Fibroblast of skin of abdomen (primary cell): ENCODE measurements at regions not wholly inside any gene's neighbourhood (a gene's known extent, or its start where the extent isn't known, plus 50 kb on each side); places are given as distances from the start of the nearest gene placed in this dataset.
"Not testable (repeated sequence)": the region's sequence is repeated elsewhere in the genome, so short reads cannot be mapped to it uniquely, and the experiment has no call there.

Source experiments
- DNase-seq: peaks from one replicate; pipeline ENCODE4 v3.0.0-alpha.2; 2013

GRCh38 chr6:137625100-137625661 is 131.0 kb upstream of the OLIG3 start:
- no peak for DNase-seq

- no peak for DNase-seq
Measured at GRCh38 chr6:137625808-137626207, 131.6 kb upstream of the OLIG3 start.

- DNase-seq, result no peak
Measured at GRCh38 chr6:137630666-137631065, 136.5 kb upstream of the OLIG3 start.

- no peak for DNase-seq
Measured at GRCh38 chr6:137631323-137631722, 137.1 kb upstream of the OLIG3 start.

DNA sequence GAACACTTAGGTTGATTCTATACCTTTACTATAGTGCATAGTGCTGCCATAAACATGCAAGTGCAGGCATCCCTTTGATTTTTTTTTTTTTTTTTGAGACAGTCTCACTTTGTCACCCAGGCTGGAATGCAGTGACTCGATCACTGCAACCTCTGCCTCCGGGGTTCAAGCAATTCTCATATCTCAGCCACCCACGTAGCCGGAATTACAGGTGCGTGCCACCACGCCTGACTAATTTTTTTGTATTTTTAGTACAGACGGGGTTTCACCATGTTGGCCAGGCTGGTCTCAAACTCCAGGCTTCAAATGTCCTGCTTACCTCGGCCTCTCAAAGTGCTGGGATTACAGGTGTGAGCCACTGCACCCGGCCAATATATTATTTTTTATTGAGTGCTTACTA is 140.0 kb upstream of the OLIG3 start:
- not testable (repeated sequence) for DNase-seq

GRCh38 chr6:137637121-137637520 is 142.9 kb upstream of the OLIG3 start:
- DNase-seq, result peak; percentile 98

DNA sequence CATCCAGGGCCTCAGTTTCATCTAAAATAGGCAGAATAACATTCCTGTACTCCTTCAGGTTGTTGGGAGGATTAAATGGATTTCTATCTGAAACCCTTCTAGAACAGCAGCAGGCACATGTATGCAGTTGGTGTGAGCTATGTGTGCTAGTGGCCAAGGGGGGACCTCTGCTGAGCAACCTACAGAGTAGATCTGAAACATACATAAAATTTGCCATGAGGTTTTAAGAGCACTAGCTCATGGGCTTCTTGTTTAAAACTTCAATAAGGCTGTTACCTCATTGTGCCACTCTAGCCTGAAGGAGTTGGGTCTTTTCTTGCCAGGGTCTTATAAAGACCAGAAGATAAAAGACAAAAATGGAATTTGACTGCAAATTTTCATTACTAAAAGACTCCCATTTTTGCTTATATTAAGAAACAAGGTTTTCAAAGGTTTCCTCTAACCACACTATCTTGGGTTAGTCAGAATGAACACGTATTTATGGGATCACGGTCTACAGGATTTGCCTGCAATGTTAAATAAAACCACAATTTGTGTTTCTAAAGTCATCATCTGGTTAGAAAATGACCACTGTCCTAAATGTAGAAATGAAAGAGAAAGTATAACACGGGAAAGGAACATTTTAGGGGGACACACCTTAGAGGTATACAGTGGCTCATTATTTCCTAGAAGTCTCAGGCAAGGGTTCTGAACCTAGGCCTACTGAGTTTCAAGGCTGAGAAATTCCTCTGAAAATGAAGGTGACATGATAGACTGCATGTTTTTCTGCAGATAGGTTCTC is 144.9 kb upstream of the OLIG3 start:
- peak; percentile 24 for DNase-seq

DNA sequence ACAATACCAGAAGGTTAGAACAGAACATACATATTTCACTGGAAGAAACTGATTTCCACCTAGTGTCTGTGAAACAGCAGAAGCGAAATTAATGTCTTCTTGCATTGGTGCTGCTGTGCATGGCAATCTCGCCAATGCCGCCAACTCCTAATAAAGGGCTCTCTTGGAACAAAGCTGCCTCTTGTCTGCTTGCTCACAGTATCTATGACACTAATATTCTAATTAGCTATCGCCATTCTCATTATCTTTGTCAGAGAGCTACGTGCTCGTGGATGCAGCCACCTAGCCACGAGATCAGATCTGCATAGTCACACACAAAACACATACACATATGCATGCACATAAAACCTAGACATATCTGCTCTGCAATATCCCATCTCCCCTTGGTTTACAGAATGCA is 145.9 kb upstream of the OLIG3 start:
- no peak for DNase-seq

GRCh38 chr6:137641474-137642077 is 147.4 kb upstream of the OLIG3 start:
- peak; percentile 73 for DNase-seq

- not testable (repeated sequence) for DNase-seq
Measured at GRCh38 chr6:137643210-137643609, 149.0 kb upstream of the OLIG3 start.

GRCh38 chr6:137643644-137644043 is 149.4 kb upstream of the OLIG3 start:
- not testable (repeated sequence) for DNase-seq

DNA sequence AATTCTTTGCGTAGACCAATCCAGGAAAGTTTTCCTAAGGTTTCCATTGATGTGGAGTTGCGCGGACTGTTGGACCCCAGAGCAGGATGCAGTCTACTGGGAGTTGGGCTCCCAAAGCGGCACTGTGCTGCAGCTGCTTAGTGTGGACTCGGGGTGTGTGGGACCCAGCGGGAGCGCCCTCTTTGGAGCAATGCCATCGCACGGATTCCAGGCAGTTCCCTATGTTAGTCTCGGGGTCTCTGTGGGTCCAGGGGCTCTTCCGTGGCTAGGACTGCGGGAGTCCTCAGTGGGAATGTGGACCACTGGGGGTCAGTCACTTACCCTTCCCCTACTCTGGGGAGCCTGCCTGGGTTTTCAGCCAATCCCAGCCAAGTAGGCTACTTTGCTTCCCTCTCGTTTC is 151.7 kb upstream of the OLIG3 start:
- DNase-seq, result no peak

- DNase-seq, result peak; percentile 8
Measured at GRCh38 chr6:137646484-137646883, 152.3 kb upstream of the OLIG3 start.

DNA sequence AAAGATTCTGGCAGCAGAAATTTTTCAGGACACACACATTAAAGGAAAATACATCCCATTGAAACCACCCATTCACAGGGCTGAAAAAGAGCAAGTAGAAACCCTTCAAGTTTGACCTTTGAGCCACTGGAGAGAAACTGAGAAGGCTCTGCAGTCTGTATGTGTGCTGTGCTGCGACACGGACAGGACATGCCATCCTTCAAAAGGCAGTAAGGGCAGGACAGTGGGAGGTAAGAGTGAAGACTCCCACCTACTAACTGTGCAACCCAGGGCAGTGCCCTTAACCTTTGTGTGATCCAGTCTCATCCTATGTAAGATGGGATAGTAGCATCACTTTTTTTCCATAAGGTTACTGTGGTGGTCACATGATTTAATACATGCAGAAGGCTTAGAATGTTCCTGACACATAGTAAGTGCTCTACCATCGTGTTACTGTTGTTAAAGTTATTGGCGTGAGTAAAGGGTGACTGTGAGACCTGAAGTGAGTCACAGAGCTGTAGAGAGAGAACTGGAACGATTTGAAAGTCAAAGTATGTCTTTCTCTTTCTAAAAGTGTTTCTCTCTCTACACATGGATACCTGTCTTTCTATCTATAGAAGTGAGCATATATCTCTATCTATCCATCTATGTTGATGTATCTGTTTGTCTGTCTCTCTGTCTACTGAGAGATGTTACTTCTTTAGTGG is 153.7 kb upstream of the OLIG3 start:
- DNase-seq, result no peak

DNA sequence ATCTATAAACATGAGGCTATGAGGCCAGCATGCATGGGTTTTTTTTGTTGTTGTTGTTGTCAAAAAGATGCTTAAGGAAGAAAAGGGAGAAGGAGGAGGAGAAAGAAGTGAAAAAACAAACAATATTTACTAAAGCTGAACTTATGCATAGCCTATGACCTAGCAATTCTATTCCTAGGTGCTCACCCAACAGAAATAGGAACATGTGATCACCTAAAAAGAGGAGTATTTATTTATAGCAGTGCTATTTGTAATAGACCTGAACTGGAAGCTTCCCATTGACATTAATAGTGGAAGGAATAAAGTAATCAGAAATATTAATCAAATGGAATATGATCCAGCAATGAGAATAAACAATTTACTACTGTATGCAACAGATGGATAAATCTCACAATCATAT is 156.5 kb upstream of the OLIG3 start:
- DNase-seq, result no peak

GRCh38 chr6:137651178-137651577 is 157.0 kb upstream of the OLIG3 start:
- no peak for DNase-seq

DNA sequence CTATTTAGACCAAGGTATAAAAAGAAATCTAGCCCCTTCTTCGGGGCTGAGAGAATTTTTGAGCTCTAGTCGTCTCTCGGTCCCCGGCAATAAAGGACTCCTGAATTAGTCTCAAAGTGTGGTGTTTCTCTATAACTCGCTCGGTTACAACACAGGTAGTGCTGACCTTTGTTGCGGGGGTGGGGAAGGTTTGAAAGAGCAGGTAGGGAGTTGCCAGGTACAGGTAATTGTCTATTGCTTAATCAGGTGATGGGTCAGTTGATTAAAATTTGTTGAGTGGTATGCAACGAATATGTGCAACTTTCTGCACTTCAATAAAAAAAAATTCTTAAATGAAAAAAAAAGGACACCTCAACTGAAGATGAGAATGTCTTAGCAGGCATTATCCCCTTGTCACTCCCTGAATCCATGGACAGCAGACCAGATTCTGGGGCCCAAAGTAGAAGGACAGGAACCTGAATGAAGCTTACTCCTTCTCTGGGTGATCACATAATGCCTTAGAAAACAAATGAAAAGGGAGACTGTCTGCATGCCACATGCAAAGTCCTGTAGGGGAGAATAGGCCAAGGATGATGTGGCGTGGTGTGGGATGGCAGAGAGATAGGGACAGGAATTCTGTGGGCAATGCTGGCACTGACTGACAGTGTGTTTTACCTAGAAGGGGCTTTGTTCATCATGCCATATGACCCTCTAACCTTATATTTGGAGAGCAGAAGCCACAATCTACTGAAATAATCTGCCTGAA is 157.6 kb upstream of the OLIG3 start:
- DNase-seq, result no peak

DNA sequence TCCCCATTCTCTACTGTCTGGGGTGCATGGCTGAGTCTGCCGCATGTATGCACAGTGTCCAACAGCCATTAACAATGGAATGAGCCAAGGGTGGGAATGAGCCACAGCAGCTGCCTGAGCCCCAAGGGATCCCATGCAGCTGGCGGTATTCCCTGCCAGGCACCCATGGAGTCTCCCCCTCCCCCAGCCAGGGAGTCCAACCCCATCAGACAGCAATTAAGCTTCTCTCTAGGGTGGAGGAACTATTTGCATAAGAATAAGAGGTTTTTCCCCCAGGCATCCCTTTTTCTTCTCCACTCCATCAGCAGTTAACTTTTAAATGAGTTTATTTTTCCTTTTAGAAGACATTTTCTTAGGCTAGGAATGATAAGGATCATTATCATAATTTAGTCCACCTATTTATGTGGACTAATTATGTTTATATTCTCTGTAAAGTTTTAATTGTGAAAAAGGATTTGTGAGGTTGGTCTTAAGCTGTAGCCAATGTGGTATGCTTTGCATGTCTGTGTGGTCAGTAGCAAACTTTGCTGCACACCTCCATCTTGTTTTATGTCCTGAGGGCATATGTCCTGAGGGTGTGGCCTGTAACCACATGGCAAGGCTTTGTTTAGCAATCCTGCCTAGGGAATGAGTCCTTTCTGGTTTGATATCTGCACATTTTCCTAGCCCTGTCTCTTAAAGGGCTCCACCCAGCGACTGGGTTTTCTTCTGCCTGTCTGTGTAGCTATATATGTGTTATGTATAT is 158.9 kb upstream of the OLIG3 start:
- no peak for DNase-seq

DNA sequence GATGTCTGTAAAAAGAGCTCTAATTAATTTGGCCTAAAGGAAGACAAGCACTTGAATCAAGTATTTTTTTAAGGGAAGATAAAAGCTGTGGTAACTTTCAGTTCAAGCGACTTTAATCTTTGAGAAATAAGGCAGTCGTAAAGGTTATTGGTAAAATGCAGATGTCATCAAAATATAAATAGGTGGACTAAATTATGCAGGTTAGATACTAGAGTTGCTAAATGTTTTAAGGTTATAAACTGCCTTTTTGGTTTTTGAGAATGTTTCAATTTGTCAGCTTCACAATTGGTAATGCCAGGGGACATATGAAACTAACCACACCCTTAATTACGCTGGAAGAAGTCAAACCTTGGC is 159.5 kb upstream of the OLIG3 start:
- no peak for DNase-seq

DNA sequence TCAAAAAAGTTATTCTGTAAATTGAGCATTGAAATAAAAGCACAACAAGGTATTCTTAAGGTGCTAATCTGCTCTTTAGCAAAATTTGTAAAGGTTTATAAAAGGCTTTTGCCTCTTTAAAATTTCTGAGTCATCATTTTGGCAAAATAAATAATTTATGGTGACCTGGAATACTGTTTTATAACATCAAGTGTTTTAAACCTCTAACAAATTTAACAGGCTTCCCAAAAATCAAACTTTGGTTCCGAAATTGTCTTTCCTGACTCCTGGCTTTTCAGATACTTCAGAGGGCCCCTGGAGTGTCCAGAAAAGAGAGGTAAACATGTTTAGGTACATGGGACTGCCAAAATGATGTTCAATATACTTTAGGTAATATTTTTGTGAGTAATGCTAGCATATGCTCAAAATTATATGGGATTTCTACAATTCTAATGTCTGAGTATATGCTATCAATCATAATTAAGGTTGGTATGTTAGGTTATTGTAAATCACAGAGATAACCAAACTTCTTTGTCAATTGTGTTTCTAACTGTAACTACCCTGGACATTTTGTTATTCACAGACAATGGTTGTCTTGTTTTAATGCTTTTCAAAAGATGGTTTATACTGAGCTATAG is 160.3 kb upstream of the OLIG3 start:
- no peak for DNase-seq

DNA sequence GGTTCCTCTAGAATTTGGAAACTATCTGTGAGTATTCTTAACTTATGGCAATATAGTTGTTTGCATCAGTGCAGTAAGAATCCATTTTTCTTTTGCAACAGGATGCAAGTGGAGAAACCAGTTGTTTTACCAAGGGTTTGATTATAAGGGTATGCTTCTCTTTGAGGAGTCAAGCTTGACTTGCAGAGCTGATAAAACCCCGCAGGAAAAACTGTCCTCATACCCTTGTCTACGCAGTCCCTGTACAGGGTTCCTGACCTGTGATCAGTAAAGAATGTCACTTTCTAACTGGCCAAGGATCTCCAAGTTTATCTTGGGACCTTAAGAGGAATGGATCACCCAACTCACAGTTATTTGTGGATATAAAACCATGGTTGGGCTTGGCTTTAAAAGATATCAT is 161.1 kb upstream of the OLIG3 start:
- DNase-seq, result no peak

DNA sequence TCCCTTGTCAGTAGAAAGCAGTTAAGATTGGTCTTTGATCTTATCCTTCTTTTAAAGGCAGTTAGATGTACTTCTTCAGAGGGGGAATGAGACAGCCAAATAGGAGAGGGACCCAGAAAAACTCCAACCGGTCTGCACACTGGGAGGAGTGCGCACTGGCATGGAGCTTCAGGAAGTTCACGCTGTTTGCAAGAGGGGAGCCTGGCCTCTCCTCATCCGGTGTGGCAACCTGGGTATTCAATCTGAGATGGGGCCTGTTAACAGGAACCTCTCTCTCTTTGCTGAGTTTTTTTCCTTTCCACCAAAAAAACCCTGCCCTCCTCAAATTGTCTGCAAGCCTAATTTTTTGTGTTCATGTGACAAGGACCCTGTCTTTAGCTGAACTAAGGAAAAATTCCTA is 162.5 kb upstream of the OLIG3 start:
- DNase-seq, result no peak
